WI38 (cell line): ENCODE measurements at regions not wholly inside any gene's neighbourhood (a gene's known extent, or its start where the extent isn't known, plus 50 kb on each side); places are given as distances from the start of the nearest gene placed in this dataset.

Source experiments
- H3K4me3 ChIP-seq: 2 replicates; pipeline ENCODE4 v1.5.1; 2011; ENCODE audit warnings: low read depth, mild to moderate bottlenecking, control low read depth, low read length
- TF ChIP-seq, protein P1 (sequence below): IDR thresholded peaks from 2 replicates; pipeline ENCODE4 v1.5.1; 2012; ENCODE audit warnings: low read depth, mild to moderate bottlenecking, control low read depth, low read length

DNA sequence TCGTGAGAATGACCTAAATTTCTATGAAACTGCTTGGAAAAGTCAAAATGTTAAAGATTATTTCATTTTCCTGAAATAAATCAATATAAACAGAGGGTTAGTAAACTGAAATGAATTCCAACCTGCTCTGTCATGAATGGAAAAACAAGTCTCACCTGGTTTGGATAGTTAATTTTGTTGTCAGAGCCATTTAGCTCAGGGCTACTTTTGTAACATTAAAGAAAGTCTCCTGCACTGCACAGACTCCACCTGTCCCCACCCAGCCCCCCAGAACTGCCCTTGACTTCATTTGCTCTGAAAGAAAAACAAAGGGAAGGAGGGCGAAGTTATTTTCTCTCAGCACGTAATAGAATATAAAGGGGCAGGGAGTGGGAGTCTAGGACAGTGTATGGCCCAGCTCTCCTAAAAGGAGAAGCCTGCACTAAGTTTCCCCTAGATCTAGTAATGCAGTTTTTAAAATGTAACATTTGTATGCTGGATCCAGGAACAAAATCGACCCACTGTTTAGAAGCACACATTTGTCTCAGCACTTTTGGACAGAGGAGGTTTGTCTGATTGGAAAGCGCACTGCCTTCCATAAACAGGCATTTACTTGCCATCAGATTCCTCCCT is 54.2 kb upstream of the ACSL3 start:
- TF ChIP-seq, protein P1, sequence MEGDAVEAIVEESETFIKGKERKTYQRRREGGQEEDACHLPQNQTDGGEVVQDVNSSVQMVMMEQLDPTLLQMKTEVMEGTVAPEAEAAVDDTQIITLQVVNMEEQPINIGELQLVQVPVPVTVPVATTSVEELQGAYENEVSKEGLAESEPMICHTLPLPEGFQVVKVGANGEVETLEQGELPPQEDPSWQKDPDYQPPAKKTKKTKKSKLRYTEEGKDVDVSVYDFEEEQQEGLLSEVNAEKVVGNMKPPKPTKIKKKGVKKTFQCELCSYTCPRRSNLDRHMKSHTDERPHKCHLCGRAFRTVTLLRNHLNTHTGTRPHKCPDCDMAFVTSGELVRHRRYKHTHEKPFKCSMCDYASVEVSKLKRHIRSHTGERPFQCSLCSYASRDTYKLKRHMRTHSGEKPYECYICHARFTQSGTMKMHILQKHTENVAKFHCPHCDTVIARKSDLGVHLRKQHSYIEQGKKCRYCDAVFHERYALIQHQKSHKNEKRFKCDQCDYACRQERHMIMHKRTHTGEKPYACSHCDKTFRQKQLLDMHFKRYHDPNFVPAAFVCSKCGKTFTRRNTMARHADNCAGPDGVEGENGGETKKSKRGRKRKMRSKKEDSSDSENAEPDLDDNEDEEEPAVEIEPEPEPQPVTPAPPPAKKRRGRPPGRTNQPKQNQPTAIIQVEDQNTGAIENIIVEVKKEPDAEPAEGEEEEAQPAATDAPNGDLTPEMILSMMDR, result no peak
- H3K4me3 ChIP-seq, result no peak overlapping the region

GRCh38 chr2:222807431-222807830 is 53.4 kb upstream of the ACSL3 start:
- H3K4me3 ChIP-seq, result no peak overlapping the region
- TF ChIP-seq, protein P1, result no peak

GRCh38 chr2:222809582-222809981 is 51.3 kb upstream of the ACSL3 start:
- TF ChIP-seq, protein P1, result no peak
- H3K4me3 ChIP-seq, result no peak overlapping the region

GRCh38 chr2:222810044-222810443 is 50.8 kb upstream of the ACSL3 start:
- TF ChIP-seq, protein P1, result no peak
- H3K4me3 ChIP-seq, result no peak overlapping the region
